Left hindlimb (tissue), 1 donor: ENCODE measurements at regions not wholly inside any gene's neighbourhood (a gene's known extent, or its start where the extent isn't known, plus 50 kb on each side); places are given as distances from the start of the nearest gene placed in this dataset.

ENCODE experiments used
- DNase-seq: peaks from one replicate; pipeline ENCODE4 v3.0.0-alpha.2; 2018

GRCh38 chr13:48892688-48893075, 83.0 kb upstream of the FNDC3A start:
- no peak for DNase-seq

- DNase-seq = no peak
Measured at GRCh38 chr13:48896312-48896711, 79.4 kb upstream of the FNDC3A start.

- DNase-seq = no peak
Measured at GRCh38 chr13:48901781-48902180, 73.9 kb upstream of the FNDC3A start.

- no peak for DNase-seq
Measured at GRCh38 chr13:48902368-48902767, 73.3 kb upstream of the FNDC3A start.

- DNase-seq = no peak
Measured at GRCh38 chr13:48904668-48905290, 70.9 kb upstream of the FNDC3A start.

GRCh38 chr13:48906200-48906599, 69.5 kb upstream of the FNDC3A start:
- no peak for DNase-seq

GRCh38 chr13:48908381-48909055, 67.2 kb upstream of the FNDC3A start:
- DNase-seq = no peak

- DNase-seq = no peak
Measured at GRCh38 chr13:48909056-48909389, 66.7 kb upstream of the FNDC3A start.

- DNase-seq = no peak
Measured at GRCh38 chr13:48910686-48911085, 65.0 kb upstream of the FNDC3A start.

GRCh38 chr13:48919751-48920150, 56.0 kb upstream of the FNDC3A start:
- no peak for DNase-seq

- no peak for DNase-seq
Measured at GRCh38 chr13:48920730-48921129, 55.0 kb upstream of the FNDC3A start.

- DNase-seq = no peak
Measured at GRCh38 chr13:48923376-48923775, 52.3 kb upstream of the FNDC3A start.

GRCh38 chr13:48925001-48925400, 50.7 kb upstream of the FNDC3A start:
- no peak for DNase-seq
